Neural progenitor cell (in vitro differentiated cells): ENCODE measurements at regions not wholly inside any gene's neighbourhood (a gene's known extent, or its start where the extent isn't known, plus 50 kb on each side); places are given as distances from the start of the nearest gene placed in this dataset.

Source experiments
- DNase-seq: peaks from one replicate; pipeline ENCODE4 v3.0.0-alpha.2; 2016; ENCODE audit warnings: low spot score
- H2AFZ ChIP-seq: fragments of 200-600 bp; sonication (generic); replicated peaks from 2 replicates; pipeline ENCODE4 v1.6.1; 2016; ENCODE audit warnings: antibody characterized with exemption
- H3F3A ChIP-seq: fragments of 200-600 bp; sonication (generic); 2 replicates; pipeline ENCODE4 v1.6.1; 2016; ENCODE audit warnings: antibody characterized with exemption, low read depth
- H3K27ac ChIP-seq: fragments of 200-600 bp; sonication (generic); 2 replicates; pipeline ENCODE4 v1.5.1; 2016; ENCODE audit warnings: mild to moderate bottlenecking
- H3K27me3 ChIP-seq: fragments of 200-600 bp; sonication (generic); 2 replicates; pipeline ENCODE4 v1.6.1; 2016; ENCODE audit warnings: mild to moderate bottlenecking, moderate library complexity
- H3K36me3 ChIP-seq: fragments of 200-600 bp; sonication (generic); 2 replicates; pipeline ENCODE4 v1.5.1; 2016
- H3K4me1 ChIP-seq: fragments of 200-600 bp; sonication (generic); 2 replicates; pipeline ENCODE4 v1.6.1; 2016; ENCODE audit warnings: mixed run types
- H3K4me2 ChIP-seq: fragments of 200-600 bp; sonication (generic); 2 replicates; pipeline ENCODE4 v1.6.1; 2016
- H3K4me3 ChIP-seq: fragments of 200-600 bp; sonication (generic); 2 replicates; pipeline ENCODE4 v1.5.1; 2016
- H3K79me2 ChIP-seq: fragments of 200-600 bp; sonication (generic); 2 replicates; pipeline ENCODE4 v1.6.1; 2016; ENCODE audit warnings: low read depth
- H3K9ac ChIP-seq: fragments of 200-600 bp; sonication (generic); 2 replicates; pipeline ENCODE4 v1.6.1; 2016
- H3K9me3 ChIP-seq: fragments of 200-600 bp; sonication (generic); 2 replicates; pipeline ENCODE4 v1.5.1; 2016; ENCODE audit warnings: low read depth
- H4K20me1 ChIP-seq: fragments of 200-600 bp; sonication (generic); 2 replicates; pipeline ENCODE4 v1.6.1; 2016; ENCODE audit warnings: low read depth
- H3K27ac Mint-ChIP-seq: 3 replicates; pipeline ENCODE4 v1.8.0; 2021; ENCODE audit warnings: mixed read lengths
- H3K27me3 Mint-ChIP-seq: 2 replicates; pipeline ENCODE4 v1.8.0; 2022; ENCODE audit warnings: low read depth, mild to moderate bottlenecking, inconsistent platforms, moderate library complexity, mixed read lengths; ENCODE audit not compliant: insufficient read depth
- H3K36me3 Mint-ChIP-seq: 3 replicates; pipeline ENCODE4 v1.8.0; 2021; ENCODE audit warnings: mixed read lengths
- H3K4me1 Mint-ChIP-seq: 3 replicates; pipeline ENCODE4 v1.8.0; 2021; ENCODE audit warnings: mixed read lengths
- H3K4me3 Mint-ChIP-seq: 3 replicates; pipeline ENCODE4 v1.8.0; 2021; ENCODE audit warnings: mild to moderate bottlenecking, moderate library complexity, mixed read lengths
- H3K9me3 Mint-ChIP-seq: 3 replicates; pipeline ENCODE4 v1.8.0; 2020; ENCODE audit warnings: mixed read lengths
- EZH2 ChIP-seq: fragments of 200-600 bp; sonication (generic); IDR thresholded peaks from 2 replicates; pipeline ENCODE4 v1.6.1; 2017; ENCODE audit warnings: antibody characterized with exemption, mild to moderate bottlenecking, moderate library complexity
- EZH2phosphoT487 ChIP-seq: fragments of 200-600 bp; sonication (generic); IDR thresholded peaks from 2 replicates; pipeline ENCODE4 v1.6.1; 2017; ENCODE audit warnings: antibody characterized with exemption
- TF ChIP-seq, protein P1 (sequence below): fragments of 200-600 bp; sonication (generic); IDR thresholded peaks from 2 replicates; pipeline ENCODE4 v1.5.1; 2017; ENCODE audit warnings: antibody characterized with exemption, mild to moderate bottlenecking

GRCh38 chr1:233512538-233512937 is 101.4 kb upstream of the KCNK1 start:
- Histone ChIP-seq H3F3A (no peaks in the 10 kb centered on the region), H3K79me2 (no peaks in the 10 kb centered on the region), H3K27ac (no peak overlapping the region), H3K4me1 (peaks cover 3% of the 10 kb centered on the region), H3K36me3 (no peaks in the 10 kb centered on the region), H4K20me1 (no peaks in the 10 kb centered on the region), H2AFZ (no peak overlapping the region), H3K27me3 (no peaks in the 10 kb centered on the region), H3K9ac (no peak overlapping the region), H3K4me2 (no peak overlapping the region), H3K9me3 (no peaks in the 10 kb centered on the region), H3K4me3 (no peak overlapping the region)
- Mint-ChIP-seq H3K4me3 (no peak overlapping the region), H3K27me3 (peaks cover 8% of the 10 kb centered on the region), H3K9me3 (no peaks in the 10 kb centered on the region), H3K27ac (no peak overlapping the region), H3K4me1 (peaks cover 15% of the 10 kb centered on the region), H3K36me3 (no peaks in the 10 kb centered on the region)
- TF ChIP-seq, protein P1, sequence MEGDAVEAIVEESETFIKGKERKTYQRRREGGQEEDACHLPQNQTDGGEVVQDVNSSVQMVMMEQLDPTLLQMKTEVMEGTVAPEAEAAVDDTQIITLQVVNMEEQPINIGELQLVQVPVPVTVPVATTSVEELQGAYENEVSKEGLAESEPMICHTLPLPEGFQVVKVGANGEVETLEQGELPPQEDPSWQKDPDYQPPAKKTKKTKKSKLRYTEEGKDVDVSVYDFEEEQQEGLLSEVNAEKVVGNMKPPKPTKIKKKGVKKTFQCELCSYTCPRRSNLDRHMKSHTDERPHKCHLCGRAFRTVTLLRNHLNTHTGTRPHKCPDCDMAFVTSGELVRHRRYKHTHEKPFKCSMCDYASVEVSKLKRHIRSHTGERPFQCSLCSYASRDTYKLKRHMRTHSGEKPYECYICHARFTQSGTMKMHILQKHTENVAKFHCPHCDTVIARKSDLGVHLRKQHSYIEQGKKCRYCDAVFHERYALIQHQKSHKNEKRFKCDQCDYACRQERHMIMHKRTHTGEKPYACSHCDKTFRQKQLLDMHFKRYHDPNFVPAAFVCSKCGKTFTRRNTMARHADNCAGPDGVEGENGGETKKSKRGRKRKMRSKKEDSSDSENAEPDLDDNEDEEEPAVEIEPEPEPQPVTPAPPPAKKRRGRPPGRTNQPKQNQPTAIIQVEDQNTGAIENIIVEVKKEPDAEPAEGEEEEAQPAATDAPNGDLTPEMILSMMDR: no peak
- TF ChIP-seq EZH2phosphoT487 (no peak), EZH2 (no peak)
- DNase-seq: no peak

DNA sequence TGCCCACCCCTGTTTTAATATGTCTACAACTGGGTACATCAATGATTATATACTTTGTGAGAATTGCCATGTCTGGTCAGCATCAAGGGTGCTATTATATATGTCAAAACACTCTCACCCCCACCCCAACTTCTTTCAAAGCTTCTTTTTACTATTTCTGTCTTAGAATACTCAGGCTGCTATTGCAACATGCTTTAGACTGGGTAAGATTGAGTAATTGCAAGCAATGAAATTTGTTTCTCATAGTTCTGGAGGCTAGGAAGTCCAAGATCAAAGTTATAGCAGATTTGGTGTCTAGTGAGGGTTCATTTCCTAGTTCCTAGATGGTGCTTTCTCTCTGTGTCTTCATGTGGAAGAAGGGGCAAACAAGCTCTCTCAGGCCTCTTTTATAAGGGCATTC is 100.5 kb upstream of the KCNK1 start:
- DNase-seq: no peak
- H3K9me3 Mint-ChIP-seq: no peaks in the 10 kb centered on the region
- Histone ChIP-seq H3K4me1 (peaks cover 3% of the 10 kb centered on the region), H3K27ac (no peak overlapping the region), H3K9me3 (no peaks in the 10 kb centered on the region), H3K27me3 (no peaks in the 10 kb centered on the region), H3K4me2 (no peak overlapping the region), H3K4me3 (no peak overlapping the region), H2AFZ (no peak overlapping the region), H3K9ac (no peak overlapping the region), H3K79me2 (no peaks in the 10 kb centered on the region), H3K36me3 (no peaks in the 10 kb centered on the region), H4K20me1 (no peaks in the 10 kb centered on the region), H3F3A (no peaks in the 10 kb centered on the region)
- no peak overlapping the region for H3K27ac Mint-ChIP-seq
- no peak for TF ChIP-seq EZH2phosphoT487
- no peak for TF ChIP-seq EZH2
- TF ChIP-seq, protein P1: no peak
- no peak overlapping the region for H3K4me3 Mint-ChIP-seq
- peaks cover 8% of the 10 kb centered on the region for H3K27me3 Mint-ChIP-seq
- peaks cover 15% of the 10 kb centered on the region for H3K4me1 Mint-ChIP-seq
- H3K36me3 Mint-ChIP-seq: no peaks in the 10 kb centered on the region

- H3K4me1 Mint-ChIP-seq: peaks cover 10% of the 10 kb centered on the region
- TF ChIP-seq EZH2phosphoT487: no peak
- no peak for TF ChIP-seq EZH2
- TF ChIP-seq, protein P1: no peak
- no peak overlapping the region for H3K27ac Mint-ChIP-seq
- Histone ChIP-seq H3K4me2 (no peak overlapping the region), H3K9me3 (no peaks in the 10 kb centered on the region), H3K4me1 (no peaks in the 10 kb centered on the region), H3F3A (no peaks in the 10 kb centered on the region), H2AFZ (no peak overlapping the region), H3K4me3 (no peak overlapping the region), H3K36me3 (no peaks in the 10 kb centered on the region), H3K79me2 (no peaks in the 10 kb centered on the region), H3K27ac (no peak overlapping the region), H3K9ac (no peak overlapping the region), H4K20me1 (no peaks in the 10 kb centered on the region), H3K27me3 (no peaks in the 10 kb centered on the region)
- no peak overlapping the region for H3K4me3 Mint-ChIP-seq
- no peaks in the 10 kb centered on the region for H3K36me3 Mint-ChIP-seq
- peaks cover 8% of the 10 kb centered on the region for H3K27me3 Mint-ChIP-seq
- H3K9me3 Mint-ChIP-seq: peaks cover 2% of the 10 kb centered on the region
- DNase-seq: no peak
Observed at GRCh38 chr1:233514946-233515391, 98.9 kb upstream of the KCNK1 start.

DNA sequence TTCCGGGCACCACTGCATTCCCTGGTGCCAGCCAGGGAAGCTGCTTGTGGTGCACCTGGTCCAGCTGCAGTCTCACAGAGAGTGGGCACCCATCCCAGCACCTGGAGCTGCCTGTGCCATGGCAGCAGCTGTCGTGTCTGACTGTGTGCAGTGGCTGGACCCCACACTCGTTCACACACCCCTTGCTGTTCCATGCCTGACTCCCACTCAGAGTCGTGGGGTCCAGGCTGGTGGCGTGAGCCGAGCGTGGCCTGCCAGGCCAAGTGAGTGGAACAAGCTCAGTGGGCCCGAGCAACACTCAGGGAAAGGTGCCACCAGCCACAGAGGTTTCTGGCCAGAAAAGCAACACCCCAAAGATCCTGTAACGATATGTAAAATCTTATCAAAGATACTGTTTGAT is 97.2 kb upstream of the KCNK1 start:
- Histone ChIP-seq H3K27me3 (no peaks in the 10 kb centered on the region), H2AFZ (no peak overlapping the region), H3F3A (no peaks in the 10 kb centered on the region), H3K36me3 (no peaks in the 10 kb centered on the region), H3K9ac (no peak overlapping the region), H3K4me3 (no peak overlapping the region), H3K9me3 (no peaks in the 10 kb centered on the region), H3K79me2 (no peaks in the 10 kb centered on the region), H3K4me2 (no peak overlapping the region), H4K20me1 (no peaks in the 10 kb centered on the region), H3K27ac (no peak overlapping the region), H3K4me1 (no peaks in the 10 kb centered on the region)
- no peak overlapping the region for H3K4me3 Mint-ChIP-seq
- H3K36me3 Mint-ChIP-seq: no peaks in the 10 kb centered on the region
- TF ChIP-seq EZH2phosphoT487 (no peak), EZH2 (no peak)
- TF ChIP-seq, protein P1: no peak
- H3K27me3 Mint-ChIP-seq: peaks cover 6% of the 10 kb centered on the region
- peaks cover 2% of the 10 kb centered on the region for H3K9me3 Mint-ChIP-seq
- H3K4me1 Mint-ChIP-seq: peaks cover 9% of the 10 kb centered on the region
- H3K27ac Mint-ChIP-seq: no peak overlapping the region
- DNase-seq: no peak
